Activated CD8-positive, alpha-beta memory T cell treated with anti-CD3 and anti-CD28 coated beads, Interleukin-2, amount 50 U/mL, for 24 hours (primary cell): ENCODE measurements at regions not wholly inside any gene's neighbourhood (a gene's known extent, or its start where the extent isn't known, plus 50 kb on each side); places are given as distances from the start of the nearest gene placed in this dataset.

Experiments
- DNase-seq: peaks from one replicate; pipeline ENCODE4 v3.0.0-alpha.2; 2020; ENCODE audit errors: extremely low read depth

- no peak for DNase-seq
Measured at GRCh38 chr2:134200036-134200618, 53.7 kb upstream of the MGAT5 start.

GRCh38 chr2:134201533-134201932, 52.3 kb upstream of the MGAT5 start:
- DNase-seq = no peak

- DNase-seq = no peak
Measured at GRCh38 chr2:134202371-134202770, 51.5 kb upstream of the MGAT5 start.

GRCh38 chr2:134203175-134203574, 50.7 kb upstream of the MGAT5 start:
- DNase-seq = no peak
